ENCODE measurements at regions not wholly inside any gene's neighbourhood (a gene's known extent, or its start where the extent isn't known, plus 50 kb on each side); places are given as distances from the start of the nearest gene placed in this dataset.

DNA sequence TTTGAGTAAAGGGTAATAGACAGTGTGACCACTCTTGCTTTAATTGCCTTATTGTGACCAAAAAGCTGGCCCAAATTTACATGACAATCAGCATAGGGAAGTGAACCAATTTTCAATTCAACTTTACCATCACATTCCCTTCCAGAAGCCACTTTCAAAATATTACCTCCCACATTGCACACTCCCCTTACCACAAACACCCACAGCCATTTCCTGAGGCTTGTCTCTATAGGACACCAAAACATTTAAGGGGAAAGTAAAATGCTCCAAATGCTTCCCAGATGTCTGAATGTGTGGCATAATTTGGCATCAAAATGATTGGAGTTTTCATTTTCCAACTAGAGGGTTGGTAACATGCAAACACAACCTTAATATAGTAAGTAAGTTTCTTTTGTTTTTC, 616.1 kb downstream of the SLC4A3 start:
- Histone ChIP-seq H3F3A (ENCODE audit: insufficient read depth) (0 out of 2 replicates have a peak, but pooled peaks cover 6% of the 10 kb centered on the region), H3K4me1 (ENCODE audit: insufficient read depth) (peaks cover 31% of the 10 kb centered on the region), H3K79me2 (ENCODE audit: insufficient read depth) (no peaks in the 10 kb centered on the region), H3K4me2 (ENCODE audit: unreplicated experiment) (peak overlapping the region; percentile 41), H3K9me3 (ENCODE audit: low read depth) (no peaks in the 10 kb centered on the region), H2AFZ (no peak overlapping the region), H3K9ac (no peak overlapping the region), H3K27ac (no peak overlapping the region), H3K9me2 (ENCODE audit: insufficient read depth) (no peaks in the 10 kb centered on the region), H3K27me3 (replicated peaks; ENCODE audit: insufficient read depth) (no peaks in the 10 kb centered on the region), H3K36me3 (ENCODE audit: low read depth) (no peaks in the 10 kb centered on the region), H4K20me1 (ENCODE audit: insufficient read depth) (no peaks in the 10 kb centered on the region), H3K4me3 (no peak overlapping the region)
- no peak for DNase-seq
- in situ Hi-C loops (cut with MboI): no loop called here
- TF ChIP-seq EZH2phosphoT487 (IDR thresholded peaks at IDR 0.05; ENCODE audit: insufficient read depth, low read depth) (no peak), EZH2 (IDR thresholded peaks at IDR 0.05; ENCODE audit: insufficient read depth, poor library complexity, severe bottlenecking) (no peak)

DNA sequence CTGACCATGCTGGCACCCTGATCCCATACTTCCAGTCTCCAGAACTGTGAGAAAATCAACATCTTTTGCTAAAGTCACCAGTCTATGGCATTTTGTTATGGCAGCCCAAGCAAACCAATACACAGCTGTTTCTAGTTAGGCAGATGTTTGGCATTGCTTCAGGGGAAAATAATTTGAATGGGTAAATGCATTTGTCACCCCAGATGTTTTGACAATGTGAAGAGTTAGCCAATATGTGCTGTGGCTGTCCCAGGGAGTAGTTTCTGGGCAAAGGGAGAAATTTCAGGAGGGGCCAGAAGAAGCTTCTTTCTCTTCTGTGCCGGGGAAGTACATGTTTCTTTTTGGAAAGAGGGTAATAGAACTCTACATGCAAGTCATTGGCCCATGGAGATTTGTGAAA, 619.0 kb downstream of the SLC4A3 start:
- no peaks in the 10 kb centered on the region for H3K27me3 ChIP-seq (replicated peaks; ENCODE audit: insufficient read depth)
- peaks cover 26% of the 10 kb centered on the region for H3K4me1 ChIP-seq (ENCODE audit: insufficient read depth)
- in situ Hi-C loops (cut with MboI): no loop called here
- no peak overlapping the region for H3K9ac ChIP-seq
- no peak overlapping the region for H3K27ac ChIP-seq
- H3K9me3 ChIP-seq (ENCODE audit: low read depth): no peaks in the 10 kb centered on the region
- TF ChIP-seq EZH2phosphoT487 (IDR thresholded peaks at IDR 0.05; ENCODE audit: insufficient read depth, low read depth) (no peak), EZH2 (IDR thresholded peaks at IDR 0.05; ENCODE audit: insufficient read depth, poor library complexity, severe bottlenecking) (no peak)
- peak overlapping the region; percentile 1 for H3K4me2 ChIP-seq (ENCODE audit: unreplicated experiment)
- no peak overlapping the region for H3K4me3 ChIP-seq
- H3K36me3 ChIP-seq (ENCODE audit: low read depth): no peaks in the 10 kb centered on the region
- DNase-seq: peak; percentile 30
- H3F3A ChIP-seq (ENCODE audit: insufficient read depth): 0 out of 2 replicates have a peak, but pooled peaks cover 3% of the 10 kb centered on the region
- 13 to 20% methylated on average over 1 of the region's 1 CpG for WGBS, 2 experiments (ENCODE audit: low coverage in 1 of 2, low lambda C conversion rate in 2 of 2, missing lambda C conversion rate in 2 of 2)
- no peaks in the 10 kb centered on the region for H3K79me2 ChIP-seq (ENCODE audit: insufficient read depth)
- H3K9me2 ChIP-seq (ENCODE audit: insufficient read depth): no peaks in the 10 kb centered on the region
- no peak overlapping the region for H2AFZ ChIP-seq
- no peaks in the 10 kb centered on the region for H4K20me1 ChIP-seq (ENCODE audit: insufficient read depth)

DNA sequence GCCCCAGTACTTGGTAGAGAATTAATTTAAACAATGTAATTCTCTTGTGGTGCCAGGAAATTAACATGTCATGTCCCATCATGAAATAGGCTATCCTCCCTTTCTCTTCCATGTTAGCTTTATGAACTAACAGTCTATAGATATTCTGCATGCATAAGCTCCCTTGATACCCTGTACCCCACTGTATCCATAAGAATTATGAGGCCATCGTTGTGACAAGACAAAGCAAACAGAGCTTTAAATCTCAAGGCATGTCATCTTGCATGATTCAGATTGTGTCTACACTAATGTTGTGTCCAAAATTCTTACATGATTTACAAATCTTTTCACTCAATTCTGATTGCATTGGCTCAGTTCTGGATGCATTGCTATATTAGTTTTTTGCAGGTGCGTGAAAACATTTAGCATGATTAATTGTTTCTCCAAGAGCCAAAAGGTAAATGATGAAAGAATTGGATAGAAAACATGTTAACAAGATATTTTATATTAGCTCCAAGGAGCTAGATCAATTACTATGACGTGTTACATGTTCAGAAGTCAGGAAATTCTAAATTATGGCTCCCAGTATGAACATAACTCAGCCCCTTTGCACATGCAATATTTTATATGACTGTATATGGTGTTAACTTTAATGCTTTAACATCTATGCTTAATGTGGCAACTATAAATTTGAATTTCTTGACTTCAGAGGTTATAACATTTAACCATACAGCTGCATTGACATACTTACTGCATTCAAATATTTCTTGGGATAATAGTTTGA, 620.3 kb downstream of the SLC4A3 start:
- Histone ChIP-seq H3K9me3 (ENCODE audit: low read depth) (no peaks in the 10 kb centered on the region), H3K4me2 (ENCODE audit: unreplicated experiment) (no peak overlapping the region), H3K79me2 (ENCODE audit: insufficient read depth) (no peaks in the 10 kb centered on the region), H3F3A (ENCODE audit: insufficient read depth) (no peaks in the 10 kb centered on the region), H3K36me3 (ENCODE audit: low read depth) (no peaks in the 10 kb centered on the region), H2AFZ (no peak overlapping the region), H4K20me1 (ENCODE audit: insufficient read depth) (no peaks in the 10 kb centered on the region), H3K27me3 (replicated peaks; ENCODE audit: insufficient read depth) (no peaks in the 10 kb centered on the region), H3K27ac (no peak overlapping the region), H3K4me3 (no peak overlapping the region), H3K9ac (no peak overlapping the region), H3K9me2 (ENCODE audit: insufficient read depth) (no peaks in the 10 kb centered on the region), H3K4me1 (ENCODE audit: insufficient read depth) (peaks cover 18% of the 10 kb centered on the region)
- in situ Hi-C loops (cut with MboI): no loop called here
- 72 to 74% methylated on average over 3 of the region's 3 CpGs for WGBS, 2 experiments (ENCODE audit: low coverage in 1 of 2, low lambda C conversion rate in 2 of 2, missing lambda C conversion rate in 2 of 2)
- DNase-seq: no peak
- no peak for TF ChIP-seq EZH2 (IDR thresholded peaks at IDR 0.05; ENCODE audit: insufficient read depth, poor library complexity, severe bottlenecking)

DNA sequence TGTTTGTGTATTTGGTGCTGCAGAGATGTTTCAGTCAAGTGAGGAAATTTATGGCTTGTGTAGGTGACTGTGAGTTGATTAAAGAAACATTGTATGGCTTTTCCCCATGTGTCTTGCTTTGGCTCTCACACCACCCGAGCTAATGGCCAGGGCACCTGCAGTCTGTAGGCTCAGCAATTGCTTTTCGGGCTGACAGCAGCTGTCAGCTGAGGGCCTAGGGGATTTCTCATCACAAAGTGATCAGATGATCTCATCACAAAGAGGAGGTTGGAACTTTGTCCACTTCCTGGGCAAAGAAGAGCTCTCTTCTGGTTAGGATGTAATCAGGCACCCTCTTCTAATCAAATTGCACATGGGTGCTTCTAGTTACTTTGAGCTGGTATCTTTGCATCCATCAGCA, 632.2 kb downstream of the SLC4A3 start:
- Histone ChIP-seq H3K27me3 (replicated peaks; ENCODE audit: insufficient read depth) (no peaks in the 10 kb centered on the region), H3K36me3 (ENCODE audit: low read depth) (no peaks in the 10 kb centered on the region), H3K4me3 (no peak overlapping the region), H3F3A (ENCODE audit: insufficient read depth) (no peaks in the 10 kb centered on the region), H3K27ac (no peak overlapping the region), H3K9ac (no peak overlapping the region), H3K79me2 (ENCODE audit: insufficient read depth) (no peaks in the 10 kb centered on the region), H3K4me1 (ENCODE audit: insufficient read depth) (no peaks in the 10 kb centered on the region), H3K9me3 (ENCODE audit: low read depth) (no peaks in the 10 kb centered on the region), H3K4me2 (ENCODE audit: unreplicated experiment) (no peak overlapping the region), H4K20me1 (ENCODE audit: insufficient read depth) (no peaks in the 10 kb centered on the region), H3K9me2 (ENCODE audit: insufficient read depth) (no peaks in the 10 kb centered on the region), H2AFZ (no peak overlapping the region)
- in situ Hi-C loops (cut with MboI): no loop called here
- TF ChIP-seq EZH2phosphoT487 (IDR thresholded peaks at IDR 0.05; ENCODE audit: insufficient read depth, low read depth) (no peak), EZH2 (IDR thresholded peaks at IDR 0.05; ENCODE audit: insufficient read depth, poor library complexity, severe bottlenecking) (no peak)
- 68 to 78% methylated on average over 2 of the region's 2 CpGs for WGBS, 2 experiments (ENCODE audit: low coverage in 1 of 2, low lambda C conversion rate in 2 of 2, missing lambda C conversion rate in 2 of 2)
- DNase-seq: no peak

DNA sequence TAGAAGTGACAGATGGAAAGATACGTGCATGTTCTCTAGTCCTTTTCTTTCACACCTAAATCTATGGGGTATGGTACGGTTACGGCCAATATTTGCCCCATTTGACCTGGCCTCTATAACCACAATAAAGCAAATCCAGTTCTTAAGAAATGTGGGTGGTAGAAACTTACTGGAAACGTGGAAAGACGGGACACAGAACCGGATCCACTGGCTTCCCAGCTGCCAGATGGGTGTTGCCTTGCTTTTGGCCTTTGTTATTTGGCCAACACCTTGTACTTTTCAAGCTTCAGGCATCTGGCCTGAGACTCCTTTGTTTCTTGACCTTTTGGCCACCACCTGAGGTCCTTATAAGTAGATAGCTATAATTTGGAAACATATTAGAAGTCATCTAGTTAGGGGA, 635.9 kb downstream of the SLC4A3 start:
- Histone ChIP-seq H3F3A (ENCODE audit: insufficient read depth) (no peaks in the 10 kb centered on the region), H3K9me2 (ENCODE audit: insufficient read depth) (no peaks in the 10 kb centered on the region), H3K9ac (no peak overlapping the region), H3K4me1 (ENCODE audit: insufficient read depth) (no peaks in the 10 kb centered on the region), H3K36me3 (ENCODE audit: low read depth) (no peaks in the 10 kb centered on the region), H2AFZ (no peak overlapping the region), H3K27ac (no peak overlapping the region), H3K27me3 (replicated peaks; ENCODE audit: insufficient read depth) (no peaks in the 10 kb centered on the region), H3K79me2 (ENCODE audit: insufficient read depth) (no peaks in the 10 kb centered on the region), H3K4me2 (ENCODE audit: unreplicated experiment) (no peak overlapping the region), H3K9me3 (ENCODE audit: low read depth) (no peaks in the 10 kb centered on the region), H4K20me1 (ENCODE audit: insufficient read depth) (no peaks in the 10 kb centered on the region), H3K4me3 (no peak overlapping the region)
- in situ Hi-C loops (cut with MboI): no loop called here
- no peak for DNase-seq
- WGBS, 2 experiments (ENCODE audit: low coverage in 1 of 2, low lambda C conversion rate in 2 of 2, missing lambda C conversion rate in 2 of 2): 81 to 85% methylated on average over 6 of the region's 6 CpGs
- TF ChIP-seq EZH2phosphoT487 (IDR thresholded peaks at IDR 0.05; ENCODE audit: insufficient read depth, low read depth) (no peak), EZH2 (IDR thresholded peaks at IDR 0.05; ENCODE audit: insufficient read depth, poor library complexity, severe bottlenecking) (no peak)
